ENCODE measurements at regions not wholly inside any gene's neighbourhood (a gene's known extent, or its start where the extent isn't known, plus 50 kb on each side); places are given as distances from the start of the nearest gene placed in this dataset.

DNA sequence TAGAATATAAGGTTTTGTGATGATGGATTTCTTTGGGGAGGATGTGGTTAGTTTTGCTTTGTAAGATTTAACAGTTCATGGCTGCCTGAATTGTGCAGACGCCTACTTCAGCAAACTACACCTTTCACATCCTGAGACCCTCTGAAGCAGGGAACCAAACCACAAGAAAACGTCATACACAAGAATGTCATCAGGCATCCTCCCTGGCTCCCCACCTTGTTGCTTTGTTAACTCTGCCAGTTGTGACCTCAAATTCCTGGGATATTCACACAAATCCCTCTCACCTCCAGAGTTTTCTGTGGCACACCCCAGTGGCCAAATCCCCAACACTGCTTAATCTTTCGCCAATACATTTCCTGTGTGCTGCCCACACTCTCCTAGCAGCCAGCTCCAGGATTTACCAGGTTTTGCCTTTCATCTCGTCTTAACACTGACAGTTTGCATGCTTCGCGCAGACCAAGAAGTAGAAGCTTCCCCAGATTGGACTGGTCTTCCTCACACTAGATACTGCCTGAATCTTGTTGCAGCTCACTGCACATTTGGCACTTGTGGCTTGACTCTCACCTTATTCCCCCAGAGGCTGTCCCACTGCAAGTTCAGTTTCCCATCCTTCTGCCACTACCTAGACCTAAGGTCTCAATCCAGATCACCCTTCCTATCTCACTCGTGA lies 51.1 kb upstream of the CTTNBP2NL start:
- DNase-seq (ENCODE audit: low spot score in 2 of 2) (no peak), FAIRE-seq (no peak)

Measured in frontal cortex (tissue), 3 donors.